ENCODE measurements at regions not wholly inside any gene's neighbourhood (a gene's known extent, or its start where the extent isn't known, plus 50 kb on each side); places are given as distances from the start of the nearest gene placed in this dataset.

DNA sequence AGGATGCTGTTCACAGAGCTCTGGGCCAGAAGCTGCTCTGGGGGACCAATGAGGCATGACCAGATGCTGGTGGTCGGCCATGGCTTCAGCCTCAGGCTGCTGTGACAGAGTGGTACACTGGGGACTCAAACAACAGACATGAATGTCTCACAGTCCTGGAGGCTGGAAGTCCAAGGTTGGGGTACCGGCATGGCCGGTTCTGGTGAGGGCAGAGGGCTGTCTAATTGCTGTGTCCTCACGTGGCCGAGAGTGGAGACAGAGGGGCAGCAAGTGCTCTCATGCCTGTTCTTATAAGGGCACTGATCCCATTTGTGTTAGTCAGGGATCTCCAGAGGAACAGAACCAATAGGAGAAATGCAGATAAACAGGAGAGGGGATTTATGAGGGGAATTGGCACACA, 253.5 kb upstream of the C1orf174 start:
- no peak for TF ChIP-seq POLR2A (IDR thresholded peaks at IDR 0.05)
- TF ChIP-seq, protein P1, sequence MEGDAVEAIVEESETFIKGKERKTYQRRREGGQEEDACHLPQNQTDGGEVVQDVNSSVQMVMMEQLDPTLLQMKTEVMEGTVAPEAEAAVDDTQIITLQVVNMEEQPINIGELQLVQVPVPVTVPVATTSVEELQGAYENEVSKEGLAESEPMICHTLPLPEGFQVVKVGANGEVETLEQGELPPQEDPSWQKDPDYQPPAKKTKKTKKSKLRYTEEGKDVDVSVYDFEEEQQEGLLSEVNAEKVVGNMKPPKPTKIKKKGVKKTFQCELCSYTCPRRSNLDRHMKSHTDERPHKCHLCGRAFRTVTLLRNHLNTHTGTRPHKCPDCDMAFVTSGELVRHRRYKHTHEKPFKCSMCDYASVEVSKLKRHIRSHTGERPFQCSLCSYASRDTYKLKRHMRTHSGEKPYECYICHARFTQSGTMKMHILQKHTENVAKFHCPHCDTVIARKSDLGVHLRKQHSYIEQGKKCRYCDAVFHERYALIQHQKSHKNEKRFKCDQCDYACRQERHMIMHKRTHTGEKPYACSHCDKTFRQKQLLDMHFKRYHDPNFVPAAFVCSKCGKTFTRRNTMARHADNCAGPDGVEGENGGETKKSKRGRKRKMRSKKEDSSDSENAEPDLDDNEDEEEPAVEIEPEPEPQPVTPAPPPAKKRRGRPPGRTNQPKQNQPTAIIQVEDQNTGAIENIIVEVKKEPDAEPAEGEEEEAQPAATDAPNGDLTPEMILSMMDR (IDR thresholded peaks at IDR 0.05) = no peak
